H1 (cell line): ENCODE measurements at regions not wholly inside any gene's neighbourhood (a gene's known extent, or its start where the extent isn't known, plus 50 kb on each side); places are given as distances from the start of the nearest gene placed in this dataset.

Experiments
- POLR2AphosphoS5 ChIP-seq: IDR thresholded peaks from 2 replicates; pipeline ENCODE4 v1.6.1; 2011; ENCODE audit warnings: low read depth, low read length
- SP1 ChIP-seq: IDR thresholded peaks from 2 replicates; pipeline ENCODE4 v1.6.1; 2011; ENCODE audit warnings: low read depth, low read length
- TEAD4 ChIP-seq: IDR thresholded peaks from 2 replicates; pipeline ENCODE4 v1.6.1; 2012; ENCODE audit warnings: low read depth, low read length, inconsistent platforms, mixed read lengths

GRCh38 chr17:63240106-63240505, 206.0 kb downstream of the CYB561 start:
- TF ChIP-seq SP1 = no peak
- TF ChIP-seq TEAD4 = no peak
- TF ChIP-seq POLR2AphosphoS5 = no peak
